Esophagus muscularis mucosa (tissue), 3 donors: ENCODE measurements at regions not wholly inside any gene's neighbourhood (a gene's known extent, or its start where the extent isn't known, plus 50 kb on each side); places are given as distances from the start of the nearest gene placed in this dataset.

ENCODE experiments used
- CTCF ChIP-seq, 3 experiments: fragments of 200-600 bp in 2 of 3; fragments of 450-650 bp in 1 of 3; sonication (generic) in 2 of 3; IDR thresholded peaks; one replicate each; pipeline ENCODE4 v1.5.1; 2017 to 2019; ENCODE audit warnings: antibody characterized with exemption in 3 of 3, mild to moderate bottlenecking in 2 of 3, moderate library complexity in 1 of 3
- POLR2A ChIP-seq: fragments of 450-650 bp; IDR thresholded peaks from one replicate; pipeline ENCODE4 v1.6.1; 2017; ENCODE audit warnings: antibody characterized with exemption, moderate library complexity, mild to moderate bottlenecking, low read depth
- POLR2AphosphoS5 ChIP-seq, 2 donors: sonication (generic); formaldehyde crosslinking; IDR thresholded peaks; one replicate each; pipeline ENCODE4 v1.6.1; 2017; ENCODE audit warnings: antibody characterized with exemption in 2 of 2

- TF ChIP-seq CTCF (IDR thresholded peaks at IDR 0.05) (no peak), POLR2AphosphoS5 (IDR thresholded peaks at IDR 0.05) (no peak), POLR2A (no peak)
Measured at GRCh38 chr15:96599268-96599667, 268.8 kb downstream of the NR2F2 start.
